Activated naive CD8-positive, alpha-beta T cell treated with anti-CD3 and anti-CD28 coated beads for 36 hours (primary cell): ENCODE measurements at regions not wholly inside any gene's neighbourhood (a gene's known extent, or its start where the extent isn't known, plus 50 kb on each side); places are given as distances from the start of the nearest gene placed in this dataset.

Experiments used
- DNase-seq: peaks from one replicate; pipeline ENCODE4 v3.0.0; 2021
- H3K27ac Mint-ChIP-seq: one replicate; pipeline ENCODE4 v1.8.0; 2022; ENCODE audit warnings: mild to moderate bottlenecking, moderate library complexity, mixed read lengths
- H3K27me3 Mint-ChIP-seq: one replicate; pipeline ENCODE4 v1.8.0; 2022; ENCODE audit warnings: mild to moderate bottlenecking, mixed read lengths
- H3K36me3 Mint-ChIP-seq: one replicate; pipeline ENCODE4 v1.8.0; 2021; ENCODE audit warnings: mild to moderate bottlenecking, mixed read lengths
- H3K4me1 Mint-ChIP-seq: one replicate; pipeline ENCODE4 v1.8.0; 2021; ENCODE audit warnings: mixed read lengths
- H3K4me3 Mint-ChIP-seq: one replicate; pipeline ENCODE4 v1.8.0; 2022; ENCODE audit warnings: mild to moderate bottlenecking, moderate library complexity, mixed read lengths
- H3K9me3 Mint-ChIP-seq: one replicate; pipeline ENCODE4 v1.8.0; 2022; ENCODE audit warnings: mixed read lengths

- no peaks in the 10 kb centered on the region for H3K27me3 Mint-ChIP-seq
- H3K27ac Mint-ChIP-seq = no peak overlapping the region
Observed at GRCh38 chr2:56687169-56687568, 503.4 kb downstream of the CCDC85A start.

GRCh38 chr2:56688661-56689060 is 504.9 kb downstream of the CCDC85A start:
- Mint-ChIP-seq H3K36me3 (no peaks in the 10 kb centered on the region), H3K4me3 (no peak overlapping the region), H3K27ac (no peak overlapping the region), H3K27me3 (no peaks in the 10 kb centered on the region), H3K4me1 (no peaks in the 10 kb centered on the region), H3K9me3 (peaks cover 2% of the 10 kb centered on the region)
- DNase-seq = no peak

More at GRCh38 chr2:56687169-56687568, 503.4 kb downstream of the CCDC85A start:
- DNase-seq = no peak
- Mint-ChIP-seq H3K4me1 (no peaks in the 10 kb centered on the region), H3K9me3 (peaks cover 2% of the 10 kb centered on the region), H3K36me3 (no peaks in the 10 kb centered on the region), H3K4me3 (no peak overlapping the region)

GRCh38 chr2:56693501-56693900 is 509.7 kb downstream of the CCDC85A start:
- H3K27ac Mint-ChIP-seq = no peak overlapping the region

GRCh38 chr2:56703001-56703400 is 519.2 kb downstream of the CCDC85A start:
- no peaks in the 10 kb centered on the region for H3K27me3 Mint-ChIP-seq
- no peak for DNase-seq
- H3K36me3 Mint-ChIP-seq = no peaks in the 10 kb centered on the region
- peaks cover 12% of the 10 kb centered on the region for H3K9me3 Mint-ChIP-seq
- H3K4me1 Mint-ChIP-seq = no peaks in the 10 kb centered on the region
- H3K27ac Mint-ChIP-seq = no peak overlapping the region
- H3K4me3 Mint-ChIP-seq = no peak overlapping the region

More at GRCh38 chr2:56693501-56693900, 509.7 kb downstream of the CCDC85A start:
- H3K4me3 Mint-ChIP-seq = no peak overlapping the region
- H3K4me1 Mint-ChIP-seq = no peaks in the 10 kb centered on the region
- H3K36me3 Mint-ChIP-seq = no peaks in the 10 kb centered on the region
- DNase-seq = no peak
- peaks cover 2% of the 10 kb centered on the region for H3K9me3 Mint-ChIP-seq
- no peaks in the 10 kb centered on the region for H3K27me3 Mint-ChIP-seq

- H3K36me3 Mint-ChIP-seq = no peaks in the 10 kb centered on the region
- DNase-seq = no peak
- H3K27ac Mint-ChIP-seq = no peak overlapping the region
- H3K4me3 Mint-ChIP-seq = no peak overlapping the region
- peaks cover 2% of the 10 kb centered on the region for H3K9me3 Mint-ChIP-seq
- H3K27me3 Mint-ChIP-seq = no peaks in the 10 kb centered on the region
- H3K4me1 Mint-ChIP-seq = no peaks in the 10 kb centered on the region
Observed at GRCh38 chr2:56705713-56706112, 521.9 kb downstream of the CCDC85A start.

- Mint-ChIP-seq H3K4me3 (no peak overlapping the region), H3K27me3 (no peaks in the 10 kb centered on the region), H3K36me3 (no peaks in the 10 kb centered on the region), H3K27ac (no peak overlapping the region), H3K4me1 (no peaks in the 10 kb centered on the region), H3K9me3 (peaks cover 7% of the 10 kb centered on the region)
- no peak for DNase-seq
Observed at GRCh38 chr2:56707218-56707617, 523.4 kb downstream of the CCDC85A start.

GRCh38 chr2:56707650-56708049 is 523.9 kb downstream of the CCDC85A start:
- H3K4me3 Mint-ChIP-seq = no peak overlapping the region
- H3K9me3 Mint-ChIP-seq = peaks cover 7% of the 10 kb centered on the region
- no peaks in the 10 kb centered on the region for H3K36me3 Mint-ChIP-seq
- H3K27me3 Mint-ChIP-seq = no peaks in the 10 kb centered on the region
- H3K4me1 Mint-ChIP-seq = no peaks in the 10 kb centered on the region
- no peak overlapping the region for H3K27ac Mint-ChIP-seq
- DNase-seq = no peak

GRCh38 chr2:56709181-56709580 is 525.4 kb downstream of the CCDC85A start:
- H3K27ac Mint-ChIP-seq = no peak overlapping the region
- H3K36me3 Mint-ChIP-seq = no peaks in the 10 kb centered on the region
- no peak overlapping the region for H3K4me3 Mint-ChIP-seq
- H3K4me1 Mint-ChIP-seq = no peaks in the 10 kb centered on the region
- peaks cover 7% of the 10 kb centered on the region for H3K9me3 Mint-ChIP-seq
- no peak for DNase-seq
- H3K27me3 Mint-ChIP-seq = no peaks in the 10 kb centered on the region

GRCh38 chr2:56713161-56713676 is 529.4 kb downstream of the CCDC85A start:
- H3K27ac Mint-ChIP-seq = no peak overlapping the region
- H3K4me1 Mint-ChIP-seq = no peaks in the 10 kb centered on the region
- no peaks in the 10 kb centered on the region for H3K27me3 Mint-ChIP-seq
- no peaks in the 10 kb centered on the region for H3K36me3 Mint-ChIP-seq
- peaks cover 7% of the 10 kb centered on the region for H3K9me3 Mint-ChIP-seq
- no peak overlapping the region for H3K4me3 Mint-ChIP-seq
- DNase-seq = no peak

GRCh38 chr2:56713978-56714377 is 530.2 kb downstream of the CCDC85A start:
- Mint-ChIP-seq H3K36me3 (no peaks in the 10 kb centered on the region), H3K9me3 (peaks cover 7% of the 10 kb centered on the region), H3K4me1 (no peaks in the 10 kb centered on the region), H3K27me3 (no peaks in the 10 kb centered on the region), H3K27ac (no peak overlapping the region), H3K4me3 (no peak overlapping the region)
- DNase-seq = no peak

- no peak overlapping the region for H3K4me3 Mint-ChIP-seq
- no peaks in the 10 kb centered on the region for H3K36me3 Mint-ChIP-seq
- no peak overlapping the region for H3K27ac Mint-ChIP-seq
- H3K9me3 Mint-ChIP-seq = peaks cover 9% of the 10 kb centered on the region
- no peaks in the 10 kb centered on the region for H3K4me1 Mint-ChIP-seq
- no peak for DNase-seq
- H3K27me3 Mint-ChIP-seq = no peaks in the 10 kb centered on the region
Observed at GRCh38 chr2:56714400-56714799, 530.6 kb downstream of the CCDC85A start.

GRCh38 chr2:56715683-56716082 is 531.9 kb downstream of the CCDC85A start:
- no peak overlapping the region for H3K27ac Mint-ChIP-seq
- DNase-seq = no peak

GRCh38 chr2:56718413-56718812 is 534.6 kb downstream of the CCDC85A start:
- Mint-ChIP-seq H3K27me3 (no peaks in the 10 kb centered on the region), H3K27ac (no peak overlapping the region), H3K9me3 (peaks cover 10% of the 10 kb centered on the region), H3K36me3 (no peaks in the 10 kb centered on the region), H3K4me3 (no peak overlapping the region), H3K4me1 (no peaks in the 10 kb centered on the region)
- no peak for DNase-seq

More at GRCh38 chr2:56715683-56716082, 531.9 kb downstream of the CCDC85A start:
- H3K9me3 Mint-ChIP-seq = peaks cover 11% of the 10 kb centered on the region
- H3K4me1 Mint-ChIP-seq = no peaks in the 10 kb centered on the region
- no peaks in the 10 kb centered on the region for H3K36me3 Mint-ChIP-seq
- H3K27me3 Mint-ChIP-seq = no peaks in the 10 kb centered on the region
- H3K4me3 Mint-ChIP-seq = no peak overlapping the region

GRCh38 chr2:56729212-56729611 is 545.4 kb downstream of the CCDC85A start:
- Mint-ChIP-seq H3K36me3 (no peaks in the 10 kb centered on the region), H3K4me1 (no peaks in the 10 kb centered on the region), H3K27ac (no peak overlapping the region), H3K9me3 (peaks cover 5% of the 10 kb centered on the region), H3K27me3 (no peaks in the 10 kb centered on the region), H3K4me3 (no peak overlapping the region)
- no peak for DNase-seq

GRCh38 chr2:56732946-56733345 is 549.2 kb downstream of the CCDC85A start:
- no peak for DNase-seq
- Mint-ChIP-seq H3K9me3 (peaks cover 6% of the 10 kb centered on the region), H3K27me3 (no peaks in the 10 kb centered on the region), H3K4me1 (no peaks in the 10 kb centered on the region), H3K27ac (no peak overlapping the region), H3K36me3 (no peaks in the 10 kb centered on the region), H3K4me3 (no peak overlapping the region)

GRCh38 chr2:56739413-56739812 is 555.6 kb downstream of the CCDC85A start:
- Mint-ChIP-seq H3K4me3 (no peak overlapping the region), H3K27me3 (no peaks in the 10 kb centered on the region), H3K4me1 (no peaks in the 10 kb centered on the region), H3K36me3 (no peaks in the 10 kb centered on the region), H3K9me3 (peaks cover 5% of the 10 kb centered on the region), H3K27ac (no peak overlapping the region)
- no peak for DNase-seq
